Transverse colon (tissue), 3 donors: ENCODE measurements at regions not wholly inside any gene's neighbourhood (a gene's known extent, or its start where the extent isn't known, plus 50 kb on each side); places are given as distances from the start of the nearest gene placed in this dataset.

Source experiments
- CTCF ChIP-seq, 5 experiments: fragments of 200-600 bp in 3 of 5; fragments of 450-650 bp in 2 of 5; sonication (generic) in 3 of 5; IDR thresholded peaks; 1 replicate in 2 of 5; 2 replicates in 3 of 5; pipeline ENCODE4 v1.5.1; 2016 to 2017; ENCODE audit warnings: antibody characterized with exemption in 5 of 5, inconsistent platforms in 3 of 5, mild to moderate bottlenecking in 2 of 5, moderate library complexity in 1 of 5
- EP300 ChIP-seq: sonication (generic); formaldehyde crosslinking; IDR thresholded peaks from one replicate; pipeline ENCODE4 v1.6.1; 2017; ENCODE audit warnings: antibody characterized with exemption, low read depth
- POLR2A ChIP-seq: fragments of 450-650 bp; IDR thresholded peaks from one replicate; pipeline ENCODE4 v1.6.1; 2016; ENCODE audit warnings: antibody characterized with exemption, mild to moderate bottlenecking, moderate library complexity

DNA sequence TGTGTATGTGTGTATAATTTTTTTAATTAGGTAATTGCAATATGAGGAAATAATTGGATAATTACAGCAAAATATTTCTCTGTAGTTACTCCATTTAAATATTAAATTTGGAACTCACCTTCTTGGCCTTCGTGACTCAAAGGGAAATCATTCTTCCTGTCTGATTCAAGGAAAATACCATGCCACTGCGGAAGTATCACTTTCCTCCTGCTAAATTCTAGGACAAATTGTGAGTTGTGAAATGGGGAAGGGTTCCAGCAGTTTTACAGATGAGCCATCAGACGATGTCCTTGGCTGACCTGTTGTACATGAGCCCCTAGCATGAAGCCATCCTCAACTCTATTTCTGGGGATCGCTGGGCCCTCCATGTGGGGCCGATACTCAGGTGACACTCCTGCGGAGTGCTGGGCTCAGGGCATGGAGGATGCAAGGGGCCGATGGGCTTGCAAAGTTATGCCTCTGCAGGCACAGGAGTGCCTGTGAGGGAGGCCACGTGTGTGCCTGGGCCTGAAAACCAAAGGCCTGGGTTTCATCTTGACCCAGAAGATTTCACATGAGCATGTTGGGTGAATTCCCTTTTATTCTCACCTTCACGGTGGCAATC is 179.6 kb upstream of the TCERG1L start:
- no peak for TF ChIP-seq EP300
- TF ChIP-seq CTCF (IDR thresholded peaks at IDR 0.05): no peak
- no peak for TF ChIP-seq POLR2A
